SJCRH30 (cell line): ENCODE measurements at regions not wholly inside any gene's neighbourhood (a gene's known extent, or its start where the extent isn't known, plus 50 kb on each side); places are given as distances from the start of the nearest gene placed in this dataset.
"Not testable (repeated sequence)": the region's sequence is repeated elsewhere in the genome, so short reads cannot be mapped to it uniquely, and the experiment has no call there.

ENCODE experiments used
- DNase-seq, 2 experiments: peaks; one replicate each; pipeline ENCODE4 v3.0.0-alpha.2; 2015 to 2020
- H3K27ac ChIP-seq: fragments of 250-450 bp; sonication (Bioruptor Pico); 2 replicates; pipeline ENCODE4 v1.5.1; 2020; ENCODE audit warnings: mild to moderate bottlenecking, moderate library complexity
- H3K27me3 ChIP-seq: fragments of 250-450 bp; sonication (Bioruptor Pico); 2 replicates; pipeline ENCODE4 v1.5.1; 2020; ENCODE audit warnings: mild to moderate bottlenecking, moderate library complexity
- H3K36me3 ChIP-seq: fragments of 250-450 bp; sonication (Bioruptor Pico); 2 replicates; pipeline ENCODE4 v1.5.1; 2020; ENCODE audit warnings: mild to moderate bottlenecking, moderate library complexity
- H3K4me1 ChIP-seq: fragments of 250-450 bp; sonication (Bioruptor Pico); 2 replicates; pipeline ENCODE4 v1.5.1; 2020; ENCODE audit warnings: mild to moderate bottlenecking, moderate library complexity
- H3K4me3 ChIP-seq: fragments of 250-450 bp; sonication (Bioruptor Pico); 2 replicates; pipeline ENCODE4 v1.5.1; 2020; ENCODE audit warnings: mild to moderate bottlenecking, moderate library complexity
- H3K9me3 ChIP-seq: fragments of 250-450 bp; sonication (Bioruptor Pico); replicated peaks from 2 replicates; pipeline ENCODE4 v1.5.1; 2020; ENCODE audit warnings: mild to moderate bottlenecking, moderate library complexity

GRCh38 chr18:1528964-1529509, 624.4 kb downstream of the ADCYAP1 start:
- Histone ChIP-seq H3K9me3 (no peaks in the 10 kb centered on the region), H3K4me3 (no peak overlapping the region), H3K36me3 (no peaks in the 10 kb centered on the region), H3K27ac (no peak overlapping the region), H3K4me1 (no peaks in the 10 kb centered on the region), H3K27me3 (no peaks in the 10 kb centered on the region)
- no peak for DNase-seq

- no peaks in the 10 kb centered on the region for H3K36me3 ChIP-seq
- no peak overlapping the region for H3K27ac ChIP-seq
- no peak overlapping the region for H3K4me3 ChIP-seq
- H3K9me3 ChIP-seq = no peaks in the 10 kb centered on the region
- H3K27me3 ChIP-seq = no peaks in the 10 kb centered on the region
- no peaks in the 10 kb centered on the region for H3K4me1 ChIP-seq
- no peak for DNase-seq
These were observed 626.0 kb downstream of the ADCYAP1 start for GRCh38 chr18:1530650-1531049.

DNA sequence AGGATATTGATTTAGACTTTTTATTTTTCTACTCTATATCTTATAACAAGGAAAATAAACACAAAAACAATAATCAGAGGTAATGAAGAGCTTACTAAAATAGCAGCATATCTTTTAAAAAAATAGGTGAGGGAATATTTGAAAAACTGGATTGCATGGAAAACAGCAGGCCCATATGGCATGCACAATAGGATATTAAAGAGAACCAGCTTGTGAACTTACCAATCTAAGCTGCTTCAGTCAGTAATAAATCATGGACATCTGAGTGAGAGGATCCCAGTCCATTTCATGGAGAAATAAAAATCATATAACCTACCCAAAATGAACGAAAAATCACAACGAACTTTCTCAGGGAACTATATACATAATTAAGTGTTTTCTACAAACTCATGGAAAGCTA, 634.6 kb downstream of the ADCYAP1 start:
- H3K9me3 ChIP-seq = no peaks in the 10 kb centered on the region
- DNase-seq = no peak
- H3K27me3 ChIP-seq = no peaks in the 10 kb centered on the region
- no peak overlapping the region for H3K27ac ChIP-seq
- H3K36me3 ChIP-seq = no peaks in the 10 kb centered on the region
- no peaks in the 10 kb centered on the region for H3K4me1 ChIP-seq
- no peak overlapping the region for H3K4me3 ChIP-seq

DNA sequence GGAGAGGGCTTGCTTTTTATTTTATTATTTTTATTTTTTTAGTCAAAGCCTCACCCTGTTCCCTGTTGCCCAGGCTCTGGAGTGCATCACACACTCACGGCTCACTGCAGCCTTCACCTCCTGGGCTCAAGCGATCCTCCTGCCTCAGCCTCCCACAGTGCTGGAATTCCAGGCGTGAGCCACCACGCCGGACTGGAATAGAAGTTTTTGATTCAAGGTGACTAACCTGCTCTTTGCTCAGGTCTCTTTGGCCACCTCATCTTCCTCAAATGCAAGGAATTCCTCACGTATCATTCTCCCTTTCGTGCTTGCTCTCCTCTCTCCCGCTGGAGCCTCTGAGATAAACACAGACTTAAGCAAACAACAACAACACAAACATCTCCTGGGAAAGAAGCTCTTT, 636.8 kb downstream of the ADCYAP1 start:
- Histone ChIP-seq H3K4me1 (no peaks in the 10 kb centered on the region), H3K27me3 (no peaks in the 10 kb centered on the region)

DNA sequence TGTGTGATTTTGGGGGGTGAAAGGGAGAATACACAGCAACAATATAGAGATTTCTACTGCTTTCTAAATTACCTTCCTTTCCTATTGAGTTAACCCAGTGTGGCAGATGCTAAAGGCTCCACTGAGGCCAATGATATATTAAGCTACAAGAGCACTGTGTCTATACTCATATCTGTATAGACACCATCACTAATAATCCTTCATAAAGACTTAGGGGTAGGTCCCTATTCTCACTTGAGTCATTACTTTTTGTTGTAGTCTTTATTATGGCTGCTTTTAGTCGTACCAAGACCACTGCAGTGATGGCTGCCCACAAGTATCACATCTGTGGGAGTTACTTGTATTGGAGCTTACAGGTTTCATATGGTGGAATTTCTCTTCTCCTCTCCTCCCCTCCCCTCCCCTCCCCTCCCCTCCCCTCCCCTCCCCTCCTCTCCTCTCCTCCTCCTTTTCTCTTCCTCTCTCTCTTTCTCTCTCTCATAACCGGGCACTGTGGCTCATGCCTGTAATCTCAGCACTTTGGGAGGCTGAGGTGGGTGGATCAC, 637.6 kb downstream of the ADCYAP1 start:
- H3K9me3 ChIP-seq = no peaks in the 10 kb centered on the region
- no peak overlapping the region for H3K4me3 ChIP-seq
- DNase-seq = no peak
- no peak overlapping the region for H3K27ac ChIP-seq
- H3K4me1 ChIP-seq = no peaks in the 10 kb centered on the region
- no peaks in the 10 kb centered on the region for H3K27me3 ChIP-seq
- no peaks in the 10 kb centered on the region for H3K36me3 ChIP-seq

More for the DNA sequence above, 636.8 kb downstream of the ADCYAP1 start:
- DNase-seq = no peak
- Histone ChIP-seq H3K9me3 (no peaks in the 10 kb centered on the region), H3K27ac (no peak overlapping the region), H3K36me3 (no peaks in the 10 kb centered on the region), H3K4me3 (no peak overlapping the region)

GRCh38 chr18:1544016-1544415, 639.3 kb downstream of the ADCYAP1 start:
- Histone ChIP-seq H3K36me3 (no peaks in the 10 kb centered on the region), H3K27ac (no peak overlapping the region), H3K4me1 (no peaks in the 10 kb centered on the region), H3K9me3 (no peaks in the 10 kb centered on the region), H3K4me3 (no peak overlapping the region), H3K27me3 (no peaks in the 10 kb centered on the region)
- DNase-seq = no peak

- H3K36me3 ChIP-seq, H3K9me3 ChIP-seq, H3K4me3 ChIP-seq, H3K4me1 ChIP-seq, H3K27me3 ChIP-seq, H3K27ac ChIP-seq: not testable (repeated sequence)
- peak; percentile 31 to 45 for DNase-seq
These were observed 653.0 kb downstream of the ADCYAP1 start for GRCh38 chr18:1557711-1558110.

GRCh38 chr18:1559563-1559962, 654.9 kb downstream of the ADCYAP1 start:
- no peak overlapping the region for H3K4me3 ChIP-seq
- no peaks in the 10 kb centered on the region for H3K27me3 ChIP-seq
- no peaks in the 10 kb centered on the region for H3K36me3 ChIP-seq
- peak in 1 of 2 experiments; percentile 9 for DNase-seq
- no peaks in the 10 kb centered on the region for H3K9me3 ChIP-seq
- H3K4me1 ChIP-seq = no peaks in the 10 kb centered on the region
- no peak overlapping the region for H3K27ac ChIP-seq

DNA sequence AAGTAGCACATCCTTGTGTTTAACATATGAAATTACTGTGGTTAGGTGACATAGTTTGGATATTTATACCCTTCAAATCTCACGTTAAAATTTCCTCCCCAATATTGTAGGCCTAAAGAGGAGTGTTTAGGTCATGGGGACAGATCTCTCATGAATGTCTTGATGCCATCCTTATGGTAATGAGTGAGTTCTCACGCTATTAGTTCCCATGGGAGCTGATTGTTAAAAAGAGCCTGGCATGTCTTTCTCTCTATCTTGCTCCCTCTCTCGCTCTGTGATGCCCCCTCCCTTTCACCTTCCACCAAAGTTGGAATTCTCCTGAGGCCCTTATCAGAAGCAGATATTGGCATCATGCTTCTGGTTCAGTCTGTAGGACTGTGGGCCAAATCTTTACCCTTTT, 660.1 kb downstream of the ADCYAP1 start:
- no peaks in the 10 kb centered on the region for H3K9me3 ChIP-seq
- H3K27ac ChIP-seq = no peak overlapping the region
- H3K36me3 ChIP-seq = no peaks in the 10 kb centered on the region
- no peak for DNase-seq
- peaks cover 3% of the 10 kb centered on the region; the same call in 1 of the 2 replicates for H3K27me3 ChIP-seq
- no peak overlapping the region for H3K4me3 ChIP-seq
- H3K4me1 ChIP-seq = no peaks in the 10 kb centered on the region

GRCh38 chr18:1571206-1571605, 666.5 kb downstream of the ADCYAP1 start:
- no peaks in the 10 kb centered on the region for H3K27me3 ChIP-seq

GRCh38 chr18:1573732-1574131, 669.1 kb downstream of the ADCYAP1 start:
- H3K36me3 ChIP-seq = no peaks in the 10 kb centered on the region
- no peak for DNase-seq
- no peaks in the 10 kb centered on the region for H3K4me1 ChIP-seq
- H3K27ac ChIP-seq = no peak overlapping the region
- no peaks in the 10 kb centered on the region for H3K9me3 ChIP-seq
- H3K4me3 ChIP-seq = no peak overlapping the region
- H3K27me3 ChIP-seq = no peaks in the 10 kb centered on the region

More at GRCh38 chr18:1571206-1571605, 666.5 kb downstream of the ADCYAP1 start:
- Histone ChIP-seq H3K36me3 (no peaks in the 10 kb centered on the region), H3K4me3 (no peak overlapping the region), H3K27ac (no peak overlapping the region), H3K4me1 (no peaks in the 10 kb centered on the region), H3K9me3 (no peaks in the 10 kb centered on the region)
- DNase-seq = no peak

- no peak overlapping the region for H3K27ac ChIP-seq
- H3K4me3 ChIP-seq = no peak overlapping the region
- DNase-seq = no peak
- no peaks in the 10 kb centered on the region for H3K4me1 ChIP-seq
- H3K27me3 ChIP-seq = no peaks in the 10 kb centered on the region
- H3K9me3 ChIP-seq = no peaks in the 10 kb centered on the region
- H3K36me3 ChIP-seq = no peaks in the 10 kb centered on the region
These were observed 670.4 kb downstream of the ADCYAP1 start for GRCh38 chr18:1575084-1575483.

DNA sequence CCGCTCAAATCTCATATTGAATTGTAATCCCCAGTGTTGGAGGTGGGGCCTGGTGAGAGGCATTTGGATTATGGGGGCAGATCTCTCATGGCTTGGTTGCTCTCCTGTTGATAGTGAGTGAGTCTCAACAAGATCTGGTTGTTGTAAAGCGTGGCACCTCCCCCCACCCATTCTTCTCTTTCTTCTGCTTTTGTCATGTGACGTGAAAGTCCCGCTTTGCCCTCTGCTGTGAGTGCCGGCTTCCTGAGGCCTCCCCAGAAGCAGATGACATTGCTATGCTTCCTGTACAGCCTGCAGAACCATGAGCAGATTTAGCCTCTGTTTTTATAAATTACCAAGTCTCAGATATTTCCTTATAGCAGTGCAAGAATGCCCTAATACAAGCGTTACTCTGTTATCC, 673.8 kb downstream of the ADCYAP1 start:
- no peak overlapping the region for H3K27ac ChIP-seq
- no peaks in the 10 kb centered on the region for H3K9me3 ChIP-seq
- no peaks in the 10 kb centered on the region for H3K36me3 ChIP-seq
- H3K4me1 ChIP-seq = no peaks in the 10 kb centered on the region
- H3K4me3 ChIP-seq = no peak overlapping the region
- no peaks in the 10 kb centered on the region for H3K27me3 ChIP-seq
- DNase-seq = no peak

DNA sequence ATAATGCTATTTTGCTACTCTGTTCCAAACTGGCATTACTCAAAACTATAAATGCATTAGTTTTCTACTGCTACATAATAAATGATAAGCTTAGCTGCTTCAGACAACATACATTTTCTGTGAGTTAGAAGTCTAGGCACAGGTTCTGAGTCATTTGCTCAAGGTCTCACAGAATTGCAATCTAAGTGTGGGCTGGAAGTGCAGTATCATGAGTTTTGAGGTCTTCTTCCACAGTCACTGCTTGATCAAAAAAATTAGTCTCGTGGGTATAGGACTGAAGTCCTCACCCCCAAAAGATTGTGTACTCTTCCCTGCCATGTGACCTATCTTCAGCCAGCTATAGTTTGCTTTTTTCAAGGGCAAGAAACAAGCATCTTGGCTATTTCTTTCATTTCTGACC, 676.9 kb downstream of the ADCYAP1 start:
- Histone ChIP-seq H3K27ac (no peak overlapping the region), H3K27me3 (no peaks in the 10 kb centered on the region), H3K36me3 (no peaks in the 10 kb centered on the region), H3K4me1 (no peaks in the 10 kb centered on the region), H3K9me3 (no peaks in the 10 kb centered on the region), H3K4me3 (no peak overlapping the region)
- no peak for DNase-seq

DNA sequence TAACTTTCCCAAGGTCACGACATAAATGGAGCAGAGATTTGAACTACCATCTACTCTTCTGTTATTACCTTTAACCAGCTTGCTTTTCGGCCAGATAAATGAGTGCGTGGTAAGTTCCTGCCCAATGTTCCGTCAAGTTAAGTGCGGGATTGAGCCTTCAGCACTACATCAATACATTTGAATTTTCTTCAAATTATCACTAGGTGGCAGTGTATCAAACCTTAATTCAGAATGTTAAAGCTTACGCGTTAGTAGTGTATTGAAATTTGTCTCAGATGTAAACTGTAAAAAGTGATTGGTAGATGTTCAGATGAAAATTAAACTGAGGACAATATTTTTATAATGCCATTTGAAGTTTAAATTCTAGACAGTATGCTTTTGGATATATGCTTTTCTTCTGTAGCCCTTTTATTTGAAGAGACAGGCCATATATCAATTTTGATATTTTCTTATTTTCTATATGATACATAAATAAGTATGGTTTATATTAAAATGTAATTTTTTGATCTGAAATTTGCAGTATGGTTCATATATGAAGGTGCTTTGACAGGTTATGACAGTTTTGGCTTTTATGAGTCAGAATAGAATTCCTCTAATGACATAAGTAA, 681.3 kb downstream of the ADCYAP1 start:
- Histone ChIP-seq H3K36me3 (no peaks in the 10 kb centered on the region), H3K27ac (no peak overlapping the region), H3K4me3 (no peak overlapping the region), H3K9me3 (no peaks in the 10 kb centered on the region), H3K27me3 (no peaks in the 10 kb centered on the region), H3K4me1 (no peaks in the 10 kb centered on the region)
- DNase-seq = peak in 1 of 2 experiments; percentile 57

- H3K27ac ChIP-seq = no peak overlapping the region
- no peak for DNase-seq
- no peaks in the 10 kb centered on the region for H3K9me3 ChIP-seq
- H3K36me3 ChIP-seq = no peaks in the 10 kb centered on the region
- H3K27me3 ChIP-seq = no peaks in the 10 kb centered on the region
- H3K4me1 ChIP-seq = no peaks in the 10 kb centered on the region
- no peak overlapping the region for H3K4me3 ChIP-seq
These were observed 688.4 kb downstream of the ADCYAP1 start for GRCh38 chr18:1593091-1593490.
